ENCODE measurements at regions not wholly inside any gene's neighbourhood (a gene's known extent, or its start where the extent isn't known, plus 50 kb on each side); places are given as distances from the start of the nearest gene placed in this dataset.

- TF ChIP-seq CTCF (IDR thresholded peaks at IDR 0.05; ENCODE audit: low read depth, low read length, missing input control) (no peak), TAF1 (conservative IDR thresholded peaks at IDR 0.05) (no peak), YY1 (IDR thresholded peaks at IDR 0.05) (no peak), FOXA1 (IDR thresholded peaks at IDR 0.05) (no peak), ZBTB33 (IDR thresholded peaks at IDR 0.05) (no peak), ATF3 (IDR thresholded peaks at IDR 0.05) (no peak)
Observed at GRCh38 chr10:29723726-29724125, 89.0 kb upstream of the SVIL start.
